NCI-H1048 (cell line): ENCODE measurements at regions not wholly inside any gene's neighbourhood (a gene's known extent, or its start where the extent isn't known, plus 50 kb on each side); places are given as distances from the start of the nearest gene placed in this dataset.

Experiments used
- DNase-seq: peaks from one replicate; lab custom pipeline; 2025; lab: John Stamatoyannopoulos, UW

GRCh38 chr9:115943431-115944165, 210.0 kb upstream of the PAPPA start:
- DNase-seq, result no peak

GRCh38 chr9:115944166-115944948, 209.2 kb upstream of the PAPPA start:
- no peak for DNase-seq

GRCh38 chr9:115945009-115945431, 208.6 kb upstream of the PAPPA start:
- DNase-seq, result no peak

- DNase-seq, result no peak
These were observed 207.1 kb upstream of the PAPPA start for GRCh38 chr9:115946530-115946929.

GRCh38 chr9:115951977-115952376, 201.6 kb upstream of the PAPPA start:
- DNase-seq, result no peak

GRCh38 chr9:115952430-115953292, 200.9 kb upstream of the PAPPA start:
- DNase-seq, result no peak

- DNase-seq, result no peak
These were observed 197.2 kb upstream of the PAPPA start for GRCh38 chr9:115956371-115956770.

- DNase-seq, result no peak
These were observed 196.0 kb upstream of the PAPPA start for GRCh38 chr9:115957585-115957984.

GRCh38 chr9:115964710-115965347, 188.8 kb upstream of the PAPPA start:
- DNase-seq, result no peak

- DNase-seq, result no peak
These were observed 186.9 kb upstream of the PAPPA start for GRCh38 chr9:115966660-115967059.

- no peak for DNase-seq
These were observed 184.5 kb upstream of the PAPPA start for GRCh38 chr9:115969096-115969495.

- DNase-seq, result no peak
These were observed 181.2 kb upstream of the PAPPA start for GRCh38 chr9:115972362-115972761.

GRCh38 chr9:115972843-115973595, 180.6 kb upstream of the PAPPA start:
- no peak for DNase-seq

GRCh38 chr9:115976781-115977180, 176.8 kb upstream of the PAPPA start:
- DNase-seq, result no peak

GRCh38 chr9:115978091-115978490, 175.5 kb upstream of the PAPPA start:
- no peak for DNase-seq

- DNase-seq, result no peak
These were observed 174.9 kb upstream of the PAPPA start for GRCh38 chr9:115978659-115979096.

- no peak for DNase-seq
These were observed 173.5 kb upstream of the PAPPA start for GRCh38 chr9:115980054-115980453.

GRCh38 chr9:115980502-115980901, 173.1 kb upstream of the PAPPA start:
- no peak for DNase-seq

GRCh38 chr9:115980976-115981375, 172.6 kb upstream of the PAPPA start:
- no peak for DNase-seq

- no peak for DNase-seq
These were observed 170.2 kb upstream of the PAPPA start for GRCh38 chr9:115983366-115983765.

GRCh38 chr9:115985657-115986056, 167.9 kb upstream of the PAPPA start:
- no peak for DNase-seq
